A549 (cell line): ENCODE measurements at regions not wholly inside any gene's neighbourhood (a gene's known extent, or its start where the extent isn't known, plus 50 kb on each side); places are given as distances from the start of the nearest gene placed in this dataset.

Experiments used
- CEBPB ChIP-seq, 2 experiments: fragments of >200 bp in 1 of 2; sonication (Bioruptor Twin) in 1 of 2; formaldehyde crosslinking in 1 of 2; IDR thresholded peaks; 2 replicates each; pipeline ENCODE4 v1.6.1; 2012 to 2016
- CTCF ChIP-seq: fragments of >200 bp; sonication (Bioruptor Twin); formaldehyde crosslinking; IDR thresholded peaks from 3 replicates; pipeline ENCODE4 v1.5.1; 2016
- FOXS1 ChIP-seq: fragments of 250-450 bp; sonication (Bioruptor Pico); IDR thresholded peaks from 2 replicates; pipeline ENCODE4 v1.5.0; 2020; ENCODE audit warnings: mild to moderate bottlenecking, moderate library complexity
- MYC ChIP-seq: IDR thresholded peaks from 2 replicates; pipeline ENCODE4 v1.6.1; 2012; ENCODE audit warnings: mild to moderate bottlenecking, inconsistent platforms, low read length, improper control_type of control experiment, borderline replicate concordance
- POLR2A ChIP-seq: IDR thresholded peaks from 2 replicates; pipeline ENCODE4 v1.6.1; 2012; ENCODE audit warnings: mild to moderate bottlenecking, low read length
- POLR2AphosphoS2 ChIP-seq: conservative IDR thresholded peaks from 2 replicates; pipeline ENCODE4 v1.6.1; 2012; ENCODE audit warnings: low read length, improper control_type of control experiment, inconsistent platforms
- REST ChIP-seq: fragments of 200-600 bp; sonication (generic); IDR thresholded peaks from 2 replicates; pipeline ENCODE4 v1.6.1; 2016; ENCODE audit warnings: antibody characterized with exemption, mild to moderate bottlenecking, moderate library complexity

- no peak for TF ChIP-seq FOXS1 (CRISPR knock-in tag)
- TF ChIP-seq CTCF = no peak
- TF ChIP-seq POLR2AphosphoS2 = no peak
- no peak for TF ChIP-seq CEBPB (IDR thresholded peaks at IDR 0.05)
- peak; percentile 64 for TF ChIP-seq POLR2A
- no peak for TF ChIP-seq REST
- no peak for TF ChIP-seq MYC
Measured at GRCh38 chr3:87088993-87089841, 98.3 kb upstream of the VGLL3 start.
